ENCODE measurements at regions not wholly inside any gene's neighbourhood (a gene's known extent, or its start where the extent isn't known, plus 50 kb on each side); places are given as distances from the start of the nearest gene placed in this dataset.

DNA sequence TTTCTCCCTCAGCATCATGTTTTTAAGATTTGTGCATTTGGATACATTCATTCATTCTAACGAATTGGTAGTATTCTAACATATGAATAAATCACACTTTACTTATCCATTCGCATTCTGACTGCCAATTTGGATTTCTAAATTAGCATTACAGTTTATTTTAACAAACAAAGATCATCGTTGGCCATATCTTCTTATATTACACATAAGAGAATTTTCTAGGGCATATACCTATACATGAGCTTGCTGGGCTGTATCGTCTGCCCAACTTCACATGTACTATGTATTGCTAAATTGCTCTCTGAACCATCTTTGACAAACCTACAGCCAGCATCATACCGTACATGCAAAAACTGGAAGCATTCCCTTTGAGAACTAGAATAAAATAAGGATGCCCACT, 265.8 kb upstream of the PPP2R3A start:
- intact Hi-C loops (cut with DNase I; ENCODE audit: low total_unique reads): no loop called here
- H3K4me1 ChIP-seq: no peaks in the 10 kb centered on the region
- no peak for DNase-seq
- no peak overlapping the region for H3K27ac ChIP-seq
- no peaks in the 10 kb centered on the region for H3K9me3 ChIP-seq
- H3K27me3 ChIP-seq: no peaks in the 10 kb centered on the region
- no peak overlapping the region for H3K4me3 ChIP-seq
- no peak for TF ChIP-seq POLR2A (IDR thresholded peaks at IDR 0.05)
- TF ChIP-seq, protein P1, sequence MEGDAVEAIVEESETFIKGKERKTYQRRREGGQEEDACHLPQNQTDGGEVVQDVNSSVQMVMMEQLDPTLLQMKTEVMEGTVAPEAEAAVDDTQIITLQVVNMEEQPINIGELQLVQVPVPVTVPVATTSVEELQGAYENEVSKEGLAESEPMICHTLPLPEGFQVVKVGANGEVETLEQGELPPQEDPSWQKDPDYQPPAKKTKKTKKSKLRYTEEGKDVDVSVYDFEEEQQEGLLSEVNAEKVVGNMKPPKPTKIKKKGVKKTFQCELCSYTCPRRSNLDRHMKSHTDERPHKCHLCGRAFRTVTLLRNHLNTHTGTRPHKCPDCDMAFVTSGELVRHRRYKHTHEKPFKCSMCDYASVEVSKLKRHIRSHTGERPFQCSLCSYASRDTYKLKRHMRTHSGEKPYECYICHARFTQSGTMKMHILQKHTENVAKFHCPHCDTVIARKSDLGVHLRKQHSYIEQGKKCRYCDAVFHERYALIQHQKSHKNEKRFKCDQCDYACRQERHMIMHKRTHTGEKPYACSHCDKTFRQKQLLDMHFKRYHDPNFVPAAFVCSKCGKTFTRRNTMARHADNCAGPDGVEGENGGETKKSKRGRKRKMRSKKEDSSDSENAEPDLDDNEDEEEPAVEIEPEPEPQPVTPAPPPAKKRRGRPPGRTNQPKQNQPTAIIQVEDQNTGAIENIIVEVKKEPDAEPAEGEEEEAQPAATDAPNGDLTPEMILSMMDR (IDR thresholded peaks at IDR 0.05): no peak
- H3K36me3 ChIP-seq: no peaks in the 10 kb centered on the region

DNA sequence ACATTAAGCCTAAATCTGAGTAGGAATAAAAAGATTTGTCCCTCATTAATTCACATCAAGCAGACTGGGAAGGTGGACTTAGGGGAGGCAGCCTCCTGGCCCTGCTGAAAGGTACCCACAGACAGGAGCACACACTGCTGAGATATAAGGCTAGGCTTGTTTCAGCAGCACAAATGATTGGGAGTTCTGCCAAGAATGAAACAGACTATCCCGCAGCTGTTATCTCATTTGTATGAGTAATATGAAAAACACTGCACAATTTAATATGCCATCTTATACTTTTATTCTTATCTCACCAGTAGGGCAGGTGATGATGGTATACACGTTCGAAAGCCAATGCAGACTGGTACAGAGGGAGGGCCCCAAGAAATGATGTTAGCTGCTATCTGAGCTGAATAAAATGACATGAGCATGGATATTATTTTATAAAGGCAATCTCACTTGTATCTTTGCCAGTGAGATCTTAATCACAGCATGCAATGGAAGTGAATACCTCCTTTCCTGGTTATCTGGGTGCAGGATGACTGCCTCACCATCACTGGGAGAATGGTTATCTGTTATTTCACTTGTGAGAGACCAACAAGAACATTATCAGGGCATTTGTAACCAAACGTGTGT, 258.7 kb upstream of the PPP2R3A start:
- TF ChIP-seq POLR2A (IDR thresholded peaks at IDR 0.05): no peak
- intact Hi-C loops (cut with DNase I; ENCODE audit: low total_unique reads): no loop called here
- Histone ChIP-seq H3K4me1 (no peaks in the 10 kb centered on the region), H3K27ac (no peak overlapping the region), H3K27me3 (no peaks in the 10 kb centered on the region), H3K4me3 (no peak overlapping the region), H3K36me3 (no peaks in the 10 kb centered on the region), H3K9me3 (no peaks in the 10 kb centered on the region)
- no peak for DNase-seq

DNA sequence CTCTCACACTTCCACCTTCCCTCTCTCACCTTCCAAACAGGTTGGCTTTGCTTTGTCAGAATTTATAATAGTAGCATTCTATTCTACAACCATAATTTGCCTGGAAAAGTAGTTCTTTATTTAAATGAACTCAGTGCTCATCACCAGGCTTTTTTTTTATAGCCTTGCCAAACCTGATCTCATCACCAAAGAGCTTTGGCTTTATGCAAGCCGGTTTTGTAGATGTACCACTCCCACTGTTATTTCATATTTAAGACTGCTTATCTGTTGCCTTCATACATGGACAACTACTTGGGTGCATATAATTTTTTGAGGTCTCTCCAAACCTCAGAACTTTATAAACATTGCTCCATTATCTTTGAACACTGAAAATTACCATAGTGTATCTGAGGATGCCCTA, 246.1 kb upstream of the PPP2R3A start:
- TF ChIP-seq, protein P1 (IDR thresholded peaks at IDR 0.05): no peak
- TF ChIP-seq POLR2A (IDR thresholded peaks at IDR 0.05): no peak

DNA sequence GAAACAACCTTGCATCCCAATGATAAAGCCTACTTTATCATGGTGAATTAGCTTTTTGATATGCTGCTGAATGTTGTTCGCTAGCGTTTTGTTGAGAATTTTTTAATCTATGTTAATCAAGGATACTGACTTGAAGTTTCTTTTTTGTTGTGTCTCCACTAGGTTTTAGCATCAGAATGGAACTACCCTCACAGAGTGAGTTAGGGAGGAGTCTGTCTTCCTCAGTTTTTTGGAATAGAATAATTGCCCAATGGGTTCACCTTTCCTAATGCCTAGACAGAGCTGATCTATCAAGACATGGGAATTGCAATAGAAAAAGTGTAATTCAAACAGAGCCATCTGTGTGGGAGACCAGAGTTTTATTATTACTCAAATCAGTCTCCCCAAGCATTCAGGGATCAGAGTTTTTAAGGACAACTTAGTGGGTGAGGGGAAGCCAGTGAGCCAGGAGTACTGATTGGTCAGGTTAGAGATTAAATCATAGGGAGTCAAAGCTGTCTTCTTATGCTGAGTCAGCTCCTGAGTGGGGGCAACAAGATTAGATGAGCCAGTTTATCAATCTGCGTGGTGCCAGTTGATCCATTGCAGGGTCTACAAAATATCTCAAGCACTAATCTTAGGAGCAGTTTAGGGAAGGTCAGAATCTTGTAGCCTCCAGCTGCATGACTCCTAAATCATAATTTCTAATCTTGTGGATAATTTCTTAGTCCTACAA, 237.4 kb upstream of the PPP2R3A start:
- no peak overlapping the region for H3K4me3 ChIP-seq
- intact Hi-C loops (cut with DNase I; ENCODE audit: low total_unique reads): no loop called here
- DNase-seq: no peak
- peaks cover 0 to 4% of the 10 kb centered on the region in 2 donors for H3K9me3 ChIP-seq
- H3K4me1 ChIP-seq: no peaks in the 10 kb centered on the region
- H3K36me3 ChIP-seq: no peaks in the 10 kb centered on the region
- TF ChIP-seq POLR2A (IDR thresholded peaks at IDR 0.05): no peak
- TF ChIP-seq, protein P1 (IDR thresholded peaks at IDR 0.05): no peak
- no peak overlapping the region for H3K27ac ChIP-seq
- H3K27me3 ChIP-seq: no peaks in the 10 kb centered on the region

More for the DNA sequence above, 246.1 kb upstream of the PPP2R3A start:
- intact Hi-C loops (cut with DNase I; ENCODE audit: low total_unique reads): no loop called here
- Histone ChIP-seq H3K36me3 (no peaks in the 10 kb centered on the region), H3K4me1 (no peaks in the 10 kb centered on the region), H3K27ac (no peak overlapping the region), H3K9me3 (no peaks in the 10 kb centered on the region), H3K27me3 (no peaks in the 10 kb centered on the region), H3K4me3 (no peak overlapping the region)
- no peak for DNase-seq

DNA sequence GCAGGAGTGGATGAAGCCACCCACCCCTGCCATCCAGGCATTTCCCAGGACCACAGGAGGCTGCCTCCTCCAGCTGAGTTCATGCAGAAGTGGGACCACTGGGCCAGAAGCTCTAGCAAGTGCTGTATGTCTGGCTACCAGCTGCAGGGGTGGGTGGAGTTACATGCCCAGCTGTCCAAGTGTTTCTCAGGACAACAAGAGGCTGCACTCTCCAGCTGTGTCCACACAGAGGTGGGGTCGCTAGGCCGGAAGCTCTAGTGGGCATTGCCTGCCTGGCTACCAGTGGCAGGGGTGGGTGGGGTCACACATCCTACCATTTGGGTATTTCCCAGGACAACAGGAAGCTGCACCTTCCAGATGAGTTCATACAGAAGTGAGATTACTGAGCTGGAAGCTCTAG, 234.0 kb upstream of the PPP2R3A start:
- no peak overlapping the region for H3K27ac ChIP-seq
- H3K4me3 ChIP-seq: no peak overlapping the region
- no peaks in the 10 kb centered on the region for H3K4me1 ChIP-seq
- intact Hi-C loops (cut with DNase I; ENCODE audit: low total_unique reads): no loop called here
- no peaks in the 10 kb centered on the region for H3K27me3 ChIP-seq
- no peaks in the 10 kb centered on the region for H3K9me3 ChIP-seq
- DNase-seq: no peak
- TF ChIP-seq, protein P1 (IDR thresholded peaks at IDR 0.05): no peak
- TF ChIP-seq POLR2A (IDR thresholded peaks at IDR 0.05): no peak
- no peaks in the 10 kb centered on the region for H3K36me3 ChIP-seq

Measured in uterus (tissue), 3 donors.